ENCODE measurements at regions not wholly inside any gene's neighbourhood (a gene's known extent, or its start where the extent isn't known, plus 50 kb on each side); places are given as distances from the start of the nearest gene placed in this dataset.

- TF ChIP-seq CTCF (IDR thresholded peaks at IDR 0.05; ENCODE audit: low read depth, low read length), result no peak
- H3K4me3 ChIP-seq (ENCODE audit: low read depth, low read length), result no peak overlapping the region
Measured at GRCh38 chr5:171633776-171634470, 151.7 kb upstream of the SMIM23 start.

- H3K4me3 ChIP-seq (ENCODE audit: low read depth, low read length), result no peak overlapping the region
- no peak for TF ChIP-seq CTCF (IDR thresholded peaks at IDR 0.05; ENCODE audit: low read depth, low read length)
Measured at GRCh38 chr5:171634511-171634910, 151.1 kb upstream of the SMIM23 start.

GRCh38 chr5:171635028-171635427 is 150.6 kb upstream of the SMIM23 start:
- H3K4me3 ChIP-seq (ENCODE audit: low read depth, low read length), result no peak overlapping the region
- TF ChIP-seq CTCF (IDR thresholded peaks at IDR 0.05; ENCODE audit: low read depth, low read length), result no peak

GRCh38 chr5:171635561-171636245 is 149.9 kb upstream of the SMIM23 start:
- no peak overlapping the region for H3K4me3 ChIP-seq (ENCODE audit: low read depth, low read length)
- TF ChIP-seq CTCF (IDR thresholded peaks at IDR 0.05; ENCODE audit: low read depth, low read length), result no peak

- TF ChIP-seq CTCF (IDR thresholded peaks at IDR 0.05; ENCODE audit: low read depth, low read length), result no peak
- H3K4me3 ChIP-seq (ENCODE audit: low read depth, low read length), result no peak overlapping the region
Measured at GRCh38 chr5:171637811-171638210, 147.8 kb upstream of the SMIM23 start.

GRCh38 chr5:171639205-171639621 is 146.4 kb upstream of the SMIM23 start:
- no peak for TF ChIP-seq CTCF (IDR thresholded peaks at IDR 0.05; ENCODE audit: low read depth, low read length)
- H3K4me3 ChIP-seq (ENCODE audit: low read depth, low read length), result no peak overlapping the region

GRCh38 chr5:171639966-171640365 is 145.7 kb upstream of the SMIM23 start:
- no peak for TF ChIP-seq CTCF (IDR thresholded peaks at IDR 0.05; ENCODE audit: low read depth, low read length)
- no peak overlapping the region for H3K4me3 ChIP-seq (ENCODE audit: low read depth, low read length)

All from WI38 (cell line).